H9 (cell line): ENCODE measurements at regions not wholly inside any gene's neighbourhood (a gene's known extent, or its start where the extent isn't known, plus 50 kb on each side); places are given as distances from the start of the nearest gene placed in this dataset.

Experiments
- DNase-seq: peaks from one replicate; pipeline ENCODE4 v3.0.0-alpha.2; 2017
- H2AFZ ChIP-seq: one replicate; pipeline ENCODE4 v1.6.1; 2013; ENCODE audit warnings: mild to moderate bottlenecking, low read length, control low read depth, moderate library complexity
- H2AK5ac ChIP-seq: 2 replicates; pipeline ENCODE4 v1.6.1; 2013; ENCODE audit warnings: low read length, control low read depth, mixed read lengths; ENCODE audit not compliant: insufficient read length
- H2BK120ac ChIP-seq: one replicate; pipeline ENCODE4 v1.6.1; 2013; ENCODE audit warnings: low read depth, mild to moderate bottlenecking, low read length, control low read depth, inconsistent platforms; ENCODE audit not compliant: poor library complexity, severe bottlenecking
- H2BK12ac ChIP-seq: 2 replicates; pipeline ENCODE4 v1.6.1; 2013; ENCODE audit warnings: low read length, control low read depth, mixed read lengths, low read depth; ENCODE audit not compliant: insufficient read length
- H2BK15ac ChIP-seq: 2 replicates; pipeline ENCODE4 v1.6.1; 2013; ENCODE audit warnings: low read depth, low read length, control low read depth
- H2BK20ac ChIP-seq: one replicate; pipeline ENCODE4 v1.6.1; 2013; ENCODE audit warnings: low read depth, mild to moderate bottlenecking, low read length, control low read depth, inconsistent platforms; ENCODE audit not compliant: poor library complexity, severe bottlenecking
- H2BK5ac ChIP-seq: 2 replicates; pipeline ENCODE4 v1.6.1; 2013; ENCODE audit warnings: low read length, control low read depth, mixed read lengths; ENCODE audit not compliant: insufficient read length
- H3K14ac ChIP-seq: 2 replicates; pipeline ENCODE4 v1.6.1; 2013; ENCODE audit warnings: low read length, control low read depth; ENCODE audit not compliant: insufficient read depth
- H3K18ac ChIP-seq: 2 replicates; pipeline ENCODE4 v1.6.1; 2013; ENCODE audit warnings: low read depth, mild to moderate bottlenecking, mixed read lengths, low read length, control low read depth; ENCODE audit not compliant: insufficient read length
- H3K23ac ChIP-seq: 2 replicates; pipeline ENCODE4 v1.6.1; 2013; ENCODE audit warnings: low read length, control low read depth, mixed read lengths, low read depth; ENCODE audit not compliant: insufficient read length
- H3K23me2 ChIP-seq: 2 replicates; pipeline ENCODE4 v1.6.1; 2013; ENCODE audit warnings: low read depth, mild to moderate bottlenecking, mixed read lengths, low read length, control low read depth; ENCODE audit not compliant: insufficient read length, poor library complexity, severe bottlenecking
- H3K27ac ChIP-seq: 2 replicates; pipeline ENCODE4 v1.5.1; 2013; ENCODE audit warnings: low read length, control low read depth, mixed read lengths, low read depth; ENCODE audit not compliant: insufficient read length
- H3K27me3 ChIP-seq: 2 replicates; pipeline ENCODE4 v1.6.1; 2013; ENCODE audit warnings: low read length, control low read depth, inconsistent platforms; ENCODE audit not compliant: insufficient read depth
- H3K4ac ChIP-seq: 2 replicates; pipeline ENCODE4 v1.6.1; 2013; ENCODE audit warnings: low read depth, mild to moderate bottlenecking, control low read depth, inconsistent platforms, low read length, moderate library complexity
- H3K4me1 ChIP-seq: 2 replicates; pipeline ENCODE4 v1.6.1; 2013; ENCODE audit warnings: low read length, control low read depth, inconsistent platforms; ENCODE audit not compliant: insufficient read depth
- H3K4me2 ChIP-seq: 2 replicates; pipeline ENCODE4 v1.6.1; 2013; ENCODE audit warnings: low read length, control low read depth, mixed read lengths; ENCODE audit not compliant: insufficient read length, insufficient read depth
- H3K56ac ChIP-seq: 2 replicates; pipeline ENCODE4 v1.6.1; 2013; ENCODE audit warnings: low read depth, mild to moderate bottlenecking, mixed read lengths, low read length, control low read depth; ENCODE audit not compliant: insufficient read length
- H3K79me1 ChIP-seq: 2 replicates; pipeline ENCODE4 v1.6.1; 2013; ENCODE audit warnings: low read depth, mild to moderate bottlenecking, moderate library complexity, low read length, control low read depth, inconsistent platforms; ENCODE audit not compliant: insufficient read depth, poor library complexity, severe bottlenecking
- H3K79me2 ChIP-seq: 2 replicates; pipeline ENCODE4 v1.6.1; 2013; ENCODE audit warnings: low read length, control low read depth, inconsistent platforms; ENCODE audit not compliant: insufficient read depth
- H3K9ac ChIP-seq: 2 replicates; pipeline ENCODE4 v1.6.1; 2013; ENCODE audit warnings: low read length, control low read depth, mixed read lengths; ENCODE audit not compliant: insufficient read length; ENCODE audit errors: extremely low read depth
- H3K9me3 ChIP-seq: one replicate; pipeline ENCODE4 v1.6.1; 2013; ENCODE audit warnings: low read depth, low read length, inconsistent platforms; ENCODE audit not compliant: control insufficient read depth
- H3T11ph ChIP-seq: one replicate; pipeline ENCODE4 v1.6.1; 2013; ENCODE audit warnings: mild to moderate bottlenecking, low read length, control low read depth, inconsistent platforms
- H4K20me1 ChIP-seq: one replicate; pipeline ENCODE4 v1.6.1; 2013; ENCODE audit not compliant: control insufficient read depth, insufficient read length, insufficient read depth
- H4K5ac ChIP-seq: 2 replicates; pipeline ENCODE4 v1.6.1; 2013; ENCODE audit warnings: low read depth, mild to moderate bottlenecking, mixed read lengths, low read length, control low read depth; ENCODE audit not compliant: insufficient read length
- H4K8ac ChIP-seq: replicated peaks from 2 replicates; pipeline ENCODE4 v1.6.1; 2013; ENCODE audit warnings: low read length, control low read depth, mixed read lengths, low read depth; ENCODE audit not compliant: insufficient read length
- H4K91ac ChIP-seq: 2 replicates; pipeline ENCODE4 v1.6.1; 2013; ENCODE audit warnings: low read depth, mild to moderate bottlenecking, moderate library complexity, mixed read lengths, low read length, control low read depth; ENCODE audit not compliant: insufficient read length
- H3K27ac Mint-ChIP-seq, 3 experiments: 2 replicates in 2 of 3; 3 replicates in 1 of 3; pipeline ENCODE4 v1.8.0; 2020 to 2021; ENCODE audit warnings: mixed read lengths in 3 of 3, mild to moderate bottlenecking in 1 of 3, moderate library complexity in 1 of 3
- H3K27me3 Mint-ChIP-seq: 2 replicates; pipeline ENCODE4 v1.8.0; 2021; ENCODE audit warnings: low read depth, mild to moderate bottlenecking, moderate library complexity, mixed read lengths
- H3K36me3 Mint-ChIP-seq, 3 experiments: 2 replicates in 2 of 3; 3 replicates in 1 of 3; pipeline ENCODE4 v1.8.0; 2020 to 2021; ENCODE audit warnings: low read depth in 3 of 3, mixed read lengths in 3 of 3; ENCODE audit not compliant: insufficient read depth in 1 of 3
- H3K4me1 Mint-ChIP-seq, 2 experiments: 2 replicates each; pipeline ENCODE4 v1.8.0; 2020; ENCODE audit warnings: mixed read lengths in 2 of 2
- H3K4me3 Mint-ChIP-seq, 2 experiments: 2 replicates in 1 of 2; 3 replicates in 1 of 2; pipeline ENCODE4 v1.8.0; 2020 to 2021; ENCODE audit warnings: mild to moderate bottlenecking in 2 of 2, mixed read lengths in 2 of 2, moderate library complexity in 1 of 2
- H3K9me3 Mint-ChIP-seq, 2 experiments: 2 replicates in 1 of 2; 3 replicates in 1 of 2; pipeline ENCODE4 v1.8.0; 2020; ENCODE audit warnings: mild to moderate bottlenecking in 2 of 2, mixed read lengths in 2 of 2, moderate library complexity in 1 of 2
- WGBS: extraction: QIAGEN DNeasy Blood & Tissue Kit; methylation state at CpG from one replicate; pipeline ENCODE4 v1.1.7; 2013; ENCODE audit warnings: missing lambda C conversion rate, low lambda C conversion rate, mixed read lengths; ENCODE audit not compliant: insufficient read length; ENCODE audit errors: extremely low coverage; 5-methylcytosine and 5-hydroxymethylcytosine counted together
- TF ChIP-seq, protein P1 (sequence below): fragments of 200-600 bp; sonication (generic); conservative IDR thresholded peaks from 3 replicates; pipeline ENCODE4 v1.8.0; 2021; ENCODE audit warnings: antibody characterized with exemption, mild to moderate bottlenecking

DNA sequence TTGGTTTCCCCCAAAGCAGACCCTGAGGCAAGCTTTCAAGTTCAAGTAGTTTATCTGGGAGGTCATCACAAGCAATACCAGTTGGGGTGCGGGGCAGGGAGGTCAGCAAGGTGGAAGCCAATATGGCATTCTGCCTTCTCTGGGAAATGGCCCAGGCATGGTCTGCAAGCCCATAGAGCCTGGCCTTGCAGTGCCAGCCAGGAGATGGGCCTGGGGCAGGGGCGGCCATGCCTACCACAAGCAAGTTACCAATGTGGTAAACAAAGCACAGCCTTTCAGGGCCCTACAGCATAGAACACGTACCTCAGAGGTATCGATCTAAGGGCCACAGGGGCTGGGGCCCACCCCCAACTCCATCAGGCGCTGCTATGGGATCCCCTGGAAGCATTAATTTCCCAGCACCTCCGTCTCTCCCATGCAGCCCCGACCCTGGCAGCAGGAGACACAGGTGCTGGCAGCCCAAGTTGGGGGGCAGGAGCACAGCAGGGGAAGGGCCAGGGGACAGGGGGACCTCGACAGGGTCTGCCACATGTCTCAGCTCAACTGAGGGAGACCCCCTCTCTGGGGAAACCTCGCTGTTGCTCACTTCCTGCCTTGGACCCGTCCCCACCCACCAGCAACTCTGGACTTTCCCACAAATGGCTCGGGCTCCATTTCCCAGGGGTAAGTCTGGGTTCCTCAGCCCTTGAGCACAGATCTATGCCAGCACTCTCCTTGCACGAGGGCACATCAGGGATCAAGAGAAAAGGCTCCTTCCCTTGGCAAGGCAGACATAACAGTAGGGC lies 369.0 kb downstream of the PREX1 start:
- H3K4me1 ChIP-seq: peaks cover 2% of the 10 kb centered on the region; the same call in 1 of the 2 replicates
- no peak overlapping the region for H2BK120ac ChIP-seq
- no peaks in the 10 kb centered on the region for H3K79me1 ChIP-seq
- Mint-ChIP-seq H3K27me3 (peaks cover 3% of the 10 kb centered on the region), H3K9me3 (no peaks in the 10 kb centered on the region), H3K36me3 (no peaks in the 10 kb centered on the region), H3K27ac (no peak overlapping the region), H3K4me3 (no peak overlapping the region), H3K4me1 (peaks cover 41 to 52% of the 10 kb centered on the region in 2 experiments)
- no peak overlapping the region for H3K56ac ChIP-seq
- no peak overlapping the region for H2BK5ac ChIP-seq
- no peaks in the 10 kb centered on the region for H3K23me2 ChIP-seq
- no peaks in the 10 kb centered on the region for H3K79me2 ChIP-seq
- H4K8ac ChIP-seq: no peak overlapping the region
- no peak overlapping the region for H2AK5ac ChIP-seq
- H2BK20ac ChIP-seq: no peak overlapping the region
- no peak overlapping the region for H2BK15ac ChIP-seq
- no peak overlapping the region for H3K4me2 ChIP-seq
- H3K9ac ChIP-seq: no peak overlapping the region
- no peak overlapping the region for H4K5ac ChIP-seq
- no peak for DNase-seq
- no CpG with 5 or more reads among the region's 12 CpGs for WGBS
- H3K27ac ChIP-seq: no peak overlapping the region
- no peak overlapping the region for H3K4ac ChIP-seq
- peak overlapping the region; percentile 34 for H3K18ac ChIP-seq
- no peaks in the 10 kb centered on the region for H3K9me3 ChIP-seq
- H3T11ph ChIP-seq: no peak overlapping the region
- no peak overlapping the region for H4K91ac ChIP-seq
- H3K14ac ChIP-seq: no peak overlapping the region; the same call in 1 of the 2 replicates
- no peak overlapping the region for H2AFZ ChIP-seq
- no peaks in the 10 kb centered on the region for H4K20me1 ChIP-seq
- TF ChIP-seq, protein P1, sequence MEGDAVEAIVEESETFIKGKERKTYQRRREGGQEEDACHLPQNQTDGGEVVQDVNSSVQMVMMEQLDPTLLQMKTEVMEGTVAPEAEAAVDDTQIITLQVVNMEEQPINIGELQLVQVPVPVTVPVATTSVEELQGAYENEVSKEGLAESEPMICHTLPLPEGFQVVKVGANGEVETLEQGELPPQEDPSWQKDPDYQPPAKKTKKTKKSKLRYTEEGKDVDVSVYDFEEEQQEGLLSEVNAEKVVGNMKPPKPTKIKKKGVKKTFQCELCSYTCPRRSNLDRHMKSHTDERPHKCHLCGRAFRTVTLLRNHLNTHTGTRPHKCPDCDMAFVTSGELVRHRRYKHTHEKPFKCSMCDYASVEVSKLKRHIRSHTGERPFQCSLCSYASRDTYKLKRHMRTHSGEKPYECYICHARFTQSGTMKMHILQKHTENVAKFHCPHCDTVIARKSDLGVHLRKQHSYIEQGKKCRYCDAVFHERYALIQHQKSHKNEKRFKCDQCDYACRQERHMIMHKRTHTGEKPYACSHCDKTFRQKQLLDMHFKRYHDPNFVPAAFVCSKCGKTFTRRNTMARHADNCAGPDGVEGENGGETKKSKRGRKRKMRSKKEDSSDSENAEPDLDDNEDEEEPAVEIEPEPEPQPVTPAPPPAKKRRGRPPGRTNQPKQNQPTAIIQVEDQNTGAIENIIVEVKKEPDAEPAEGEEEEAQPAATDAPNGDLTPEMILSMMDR: no peak
- H3K27me3 ChIP-seq: no peaks in the 10 kb centered on the region
- H2BK12ac ChIP-seq: no peak overlapping the region
- H3K23ac ChIP-seq: no peak overlapping the region
